ENCODE measurements at regions not wholly inside any gene's neighbourhood (a gene's known extent, or its start where the extent isn't known, plus 50 kb on each side); places are given as distances from the start of the nearest gene placed in this dataset.

GRCh38 chr13:20331419-20331818, 99.3 kb upstream of the GJB6 start:
- peaks cover 10% of the 10 kb centered on the region for H3K9me3 Mint-ChIP-seq
- peaks cover 6% of the 10 kb centered on the region for H3K4me1 Mint-ChIP-seq (ENCODE audit: unreplicated experiment)
- H3K27me3 Mint-ChIP-seq: peaks cover 5% of the 10 kb centered on the region
- H3K4me3 Mint-ChIP-seq: no peak overlapping the region
- no peak overlapping the region for H3K27ac Mint-ChIP-seq
- DNase-seq (ENCODE audit: extremely low spot score, unreplicated experiment): no peak
- peak; percentile 56 for TF ChIP-seq CTCF (conservative IDR thresholded peaks at IDR 0.05)
- no peaks in the 10 kb centered on the region for H3K36me3 Mint-ChIP-seq

GRCh38 chr13:20326809-20327208, 94.7 kb upstream of the GJB6 start:
- Mint-ChIP-seq H3K4me3 (no peak overlapping the region), H3K27ac (no peak overlapping the region), H3K4me1 (ENCODE audit: unreplicated experiment) (peaks cover 7% of the 10 kb centered on the region), H3K27me3 (no peaks in the 10 kb centered on the region), H3K9me3 (peaks cover 20% of the 10 kb centered on the region), H3K36me3 (no peaks in the 10 kb centered on the region)
- TF ChIP-seq CTCF (conservative IDR thresholded peaks at IDR 0.05): no peak
- DNase-seq (ENCODE audit: extremely low spot score, unreplicated experiment): no peak

- Mint-ChIP-seq H3K4me1 (ENCODE audit: unreplicated experiment) (peaks cover 7% of the 10 kb centered on the region), H3K27ac (no peak overlapping the region), H3K36me3 (no peaks in the 10 kb centered on the region), H3K9me3 (peaks cover 20% of the 10 kb centered on the region), H3K4me3 (no peak overlapping the region), H3K27me3 (no peaks in the 10 kb centered on the region)
- no peak for DNase-seq (ENCODE audit: extremely low spot score, unreplicated experiment)
- no peak for TF ChIP-seq CTCF (conservative IDR thresholded peaks at IDR 0.05)
Observed at GRCh38 chr13:20326276-20326675, 94.2 kb upstream of the GJB6 start.

- H3K27me3 Mint-ChIP-seq: no peaks in the 10 kb centered on the region
- H3K4me3 Mint-ChIP-seq: no peak overlapping the region
- no peak for TF ChIP-seq CTCF (conservative IDR thresholded peaks at IDR 0.05)
- peaks cover 7% of the 10 kb centered on the region for H3K4me1 Mint-ChIP-seq (ENCODE audit: unreplicated experiment)
- DNase-seq (ENCODE audit: extremely low spot score, unreplicated experiment): no peak
- H3K27ac Mint-ChIP-seq: no peak overlapping the region
- no peaks in the 10 kb centered on the region for H3K36me3 Mint-ChIP-seq
- H3K9me3 Mint-ChIP-seq: peaks cover 10% of the 10 kb centered on the region
Observed at GRCh38 chr13:20320885-20321284, 88.8 kb upstream of the GJB6 start.

- H3K9me3 Mint-ChIP-seq: no peaks in the 10 kb centered on the region
- H3K36me3 Mint-ChIP-seq: no peaks in the 10 kb centered on the region
- H3K4me1 Mint-ChIP-seq (ENCODE audit: unreplicated experiment): no peaks in the 10 kb centered on the region
- TF ChIP-seq CTCF (conservative IDR thresholded peaks at IDR 0.05): no peak
- no peaks in the 10 kb centered on the region for H3K27me3 Mint-ChIP-seq
- DNase-seq (ENCODE audit: extremely low spot score, unreplicated experiment): no peak
- no peak overlapping the region for H3K4me3 Mint-ChIP-seq
- H3K27ac Mint-ChIP-seq: no peak overlapping the region
Observed at GRCh38 chr13:20313896-20314295, 81.8 kb upstream of the GJB6 start.

GRCh38 chr13:20312292-20312691, 80.2 kb upstream of the GJB6 start:
- Mint-ChIP-seq H3K4me1 (ENCODE audit: unreplicated experiment) (no peaks in the 10 kb centered on the region), H3K4me3 (no peak overlapping the region), H3K27ac (no peak overlapping the region), H3K36me3 (no peaks in the 10 kb centered on the region), H3K9me3 (peaks cover 7% of the 10 kb centered on the region), H3K27me3 (no peaks in the 10 kb centered on the region)
- TF ChIP-seq CTCF (conservative IDR thresholded peaks at IDR 0.05): no peak
- DNase-seq (ENCODE audit: extremely low spot score, unreplicated experiment): no peak
